SJSA1 (cell line): ENCODE measurements at regions not wholly inside any gene's neighbourhood (a gene's known extent, or its start where the extent isn't known, plus 50 kb on each side); places are given as distances from the start of the nearest gene placed in this dataset.

Source experiments
- DNase-seq, 2 experiments: peaks; one replicate each; pipeline ENCODE4 v3.0.0-alpha.2; 2015 to 2020; ENCODE audit warnings: low spot score in 2 of 2, low read depth in 1 of 2
- H3K27ac ChIP-seq: fragments of 250-450 bp; sonication (Bioruptor Pico); 2 replicates; pipeline ENCODE4 v1.5.1; 2020; ENCODE audit warnings: mild to moderate bottlenecking, moderate library complexity
- H3K27me3 ChIP-seq: fragments of 250-450 bp; sonication (Bioruptor Pico); replicated peaks from 2 replicates; pipeline ENCODE4 v1.5.1; 2020; ENCODE audit warnings: mild to moderate bottlenecking, moderate library complexity
- H3K36me3 ChIP-seq: fragments of 250-450 bp; sonication (Bioruptor Pico); 2 replicates; pipeline ENCODE4 v1.5.1; 2020; ENCODE audit warnings: mild to moderate bottlenecking
- H3K4me1 ChIP-seq: fragments of 250-450 bp; sonication (Bioruptor Pico); replicated peaks from 2 replicates; pipeline ENCODE4 v1.6.1; 2021; ENCODE audit warnings: mild to moderate bottlenecking
- H3K4me3 ChIP-seq: fragments of 250-450 bp; sonication (Bioruptor Pico); 2 replicates; pipeline ENCODE4 v1.5.1; 2020; ENCODE audit warnings: mild to moderate bottlenecking
- H3K9me3 ChIP-seq: fragments of 250-450 bp; sonication (Bioruptor Pico); replicated peaks from 2 replicates; pipeline ENCODE4 v1.5.1; 2020; ENCODE audit warnings: mild to moderate bottlenecking

- Histone ChIP-seq H3K36me3 (no peaks in the 10 kb centered on the region), H3K4me1 (peaks cover 14% of the 10 kb centered on the region), H3K27ac (no peak overlapping the region), H3K27me3 (no peaks in the 10 kb centered on the region), H3K9me3 (no peaks in the 10 kb centered on the region), H3K4me3 (no peak overlapping the region)
- no peak for DNase-seq
Observed at GRCh38 chr13:48892688-48893075, 83.0 kb upstream of the FNDC3A start.

- no peak for DNase-seq
- Histone ChIP-seq H3K27me3 (no peaks in the 10 kb centered on the region), H3K4me1 (peaks cover 11% of the 10 kb centered on the region), H3K4me3 (no peak overlapping the region), H3K27ac (no peak overlapping the region), H3K9me3 (no peaks in the 10 kb centered on the region), H3K36me3 (no peaks in the 10 kb centered on the region)
Observed at GRCh38 chr13:48896312-48896711, 79.4 kb upstream of the FNDC3A start.

- Histone ChIP-seq H3K27me3 (no peaks in the 10 kb centered on the region), H3K36me3 (no peaks in the 10 kb centered on the region), H3K9me3 (no peaks in the 10 kb centered on the region), H3K4me3 (no peak overlapping the region), H3K4me1 (no peaks in the 10 kb centered on the region), H3K27ac (no peak overlapping the region)
- no peak for DNase-seq
Observed at GRCh38 chr13:48901781-48902180, 73.9 kb upstream of the FNDC3A start.

GRCh38 chr13:48902368-48902767 is 73.3 kb upstream of the FNDC3A start:
- Histone ChIP-seq H3K27ac (no peak overlapping the region), H3K4me3 (no peak overlapping the region), H3K36me3 (no peaks in the 10 kb centered on the region), H3K9me3 (no peaks in the 10 kb centered on the region), H3K27me3 (no peaks in the 10 kb centered on the region), H3K4me1 (no peaks in the 10 kb centered on the region)
- no peak for DNase-seq

GRCh38 chr13:48904668-48905290 is 70.9 kb upstream of the FNDC3A start:
- H3K9me3 ChIP-seq, result no peaks in the 10 kb centered on the region
- H3K27me3 ChIP-seq, result no peaks in the 10 kb centered on the region
- no peaks in the 10 kb centered on the region for H3K36me3 ChIP-seq
- no peak for DNase-seq
- no peak overlapping the region for H3K4me3 ChIP-seq
- H3K4me1 ChIP-seq, result no peaks in the 10 kb centered on the region
- no peak overlapping the region for H3K27ac ChIP-seq

GRCh38 chr13:48906200-48906599 is 69.5 kb upstream of the FNDC3A start:
- H3K4me3 ChIP-seq, result no peak overlapping the region
- DNase-seq, result no peak
- no peaks in the 10 kb centered on the region for H3K4me1 ChIP-seq
- no peaks in the 10 kb centered on the region for H3K36me3 ChIP-seq
- no peak overlapping the region for H3K27ac ChIP-seq
- no peaks in the 10 kb centered on the region for H3K27me3 ChIP-seq
- no peaks in the 10 kb centered on the region for H3K9me3 ChIP-seq

- no peak for DNase-seq
- H3K36me3 ChIP-seq, result no peaks in the 10 kb centered on the region
- no peaks in the 10 kb centered on the region for H3K4me1 ChIP-seq
- H3K9me3 ChIP-seq, result no peaks in the 10 kb centered on the region
- no peak overlapping the region for H3K4me3 ChIP-seq
- H3K27me3 ChIP-seq, result no peaks in the 10 kb centered on the region
- H3K27ac ChIP-seq, result no peak overlapping the region
Observed at GRCh38 chr13:48908381-48909055, 67.2 kb upstream of the FNDC3A start.

- no peak for DNase-seq
- Histone ChIP-seq H3K27me3 (no peaks in the 10 kb centered on the region), H3K4me1 (no peaks in the 10 kb centered on the region), H3K27ac (no peak overlapping the region), H3K36me3 (no peaks in the 10 kb centered on the region), H3K4me3 (no peak overlapping the region), H3K9me3 (no peaks in the 10 kb centered on the region)
Observed at GRCh38 chr13:48909056-48909389, 66.7 kb upstream of the FNDC3A start.

GRCh38 chr13:48910686-48911085 is 65.0 kb upstream of the FNDC3A start:
- Histone ChIP-seq H3K27me3 (no peaks in the 10 kb centered on the region), H3K36me3 (no peaks in the 10 kb centered on the region), H3K4me1 (no peaks in the 10 kb centered on the region), H3K27ac (no peak overlapping the region), H3K4me3 (no peak overlapping the region), H3K9me3 (no peaks in the 10 kb centered on the region)
- DNase-seq, result no peak

GRCh38 chr13:48919751-48920150 is 56.0 kb upstream of the FNDC3A start:
- DNase-seq, result no peak
- no peaks in the 10 kb centered on the region for H3K36me3 ChIP-seq
- H3K9me3 ChIP-seq, result no peaks in the 10 kb centered on the region
- H3K4me1 ChIP-seq, result no peaks in the 10 kb centered on the region
- H3K27me3 ChIP-seq, result no peaks in the 10 kb centered on the region
- H3K4me3 ChIP-seq, result no peak overlapping the region
- no peak overlapping the region for H3K27ac ChIP-seq

GRCh38 chr13:48920730-48921129 is 55.0 kb upstream of the FNDC3A start:
- Histone ChIP-seq H3K4me1 (no peaks in the 10 kb centered on the region), H3K27me3 (no peaks in the 10 kb centered on the region), H3K36me3 (no peaks in the 10 kb centered on the region), H3K9me3 (no peaks in the 10 kb centered on the region), H3K4me3 (no peak overlapping the region), H3K27ac (no peak overlapping the region)
- DNase-seq, result no peak

- Histone ChIP-seq H3K27me3 (no peaks in the 10 kb centered on the region), H3K4me3 (no peak overlapping the region), H3K27ac (no peak overlapping the region), H3K36me3 (no peaks in the 10 kb centered on the region), H3K4me1 (no peaks in the 10 kb centered on the region), H3K9me3 (no peaks in the 10 kb centered on the region)
- no peak for DNase-seq
Observed at GRCh38 chr13:48923376-48923775, 52.3 kb upstream of the FNDC3A start.

GRCh38 chr13:48925001-48925400 is 50.7 kb upstream of the FNDC3A start:
- Histone ChIP-seq H3K27me3 (no peaks in the 10 kb centered on the region), H3K4me3 (no peak overlapping the region), H3K9me3 (no peaks in the 10 kb centered on the region), H3K36me3 (no peaks in the 10 kb centered on the region), H3K27ac (no peak overlapping the region), H3K4me1 (no peaks in the 10 kb centered on the region)
- DNase-seq, result no peak
